GM10248 (cell line): ENCODE measurements at regions not wholly inside any gene's neighbourhood (a gene's known extent, or its start where the extent isn't known, plus 50 kb on each side); places are given as distances from the start of the nearest gene placed in this dataset.

ENCODE experiments used
- CTCF ChIA-PET: fragments of 300-600 bp; sonication (Branson Sonifier 250); formaldehyde crosslinking; extraction: SDS; loops from one replicate; lab custom pipeline; 2021; ENCODE audit warnings: antibody characterized with exemption; lab: Yijun Ruan, JAX
- POLR2A ChIA-PET: fragments of 350-650 bp; sonication (Branson Sonifier 250); formaldehyde crosslinking; extraction: SDS; loops from one replicate; lab custom pipeline; 2020; ENCODE audit warnings: antibody characterized with exemption; lab: Yijun Ruan, JAX
- DNase-seq: peaks from one replicate; pipeline ENCODE4 v3.0.0; 2012; ENCODE audit errors: extremely low spot score
- TF ChIP-seq, protein P1 (sequence below): IDR thresholded peaks from 2 replicates; pipeline ENCODE4 v1.5.1; 2012; ENCODE audit warnings: mild to moderate bottlenecking, low read depth; ENCODE audit errors: extremely low read depth, missing control alignments, control extremely low read depth

DNA sequence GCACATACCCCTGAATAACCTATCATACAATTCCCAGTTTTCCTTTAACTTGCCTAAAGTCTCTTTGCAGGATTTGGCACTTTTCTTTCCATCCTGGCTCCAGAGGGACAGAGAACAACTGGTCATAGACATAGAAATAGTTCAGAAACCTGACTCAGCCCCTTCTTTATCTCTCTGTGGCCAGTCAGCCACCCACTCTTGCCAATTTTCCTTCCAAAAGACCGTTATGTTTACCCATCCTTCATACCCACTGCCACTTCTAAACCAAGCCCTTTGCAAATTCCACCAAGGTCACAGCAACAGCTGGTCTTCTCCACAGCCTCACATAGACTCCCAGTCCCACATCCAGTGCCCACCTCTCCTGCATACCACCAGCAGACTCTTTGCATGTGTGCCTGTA is 127.2 kb upstream of the FGGY start:
- CTCF ChIA-PET = no interaction called here
- TF ChIP-seq, protein P1, sequence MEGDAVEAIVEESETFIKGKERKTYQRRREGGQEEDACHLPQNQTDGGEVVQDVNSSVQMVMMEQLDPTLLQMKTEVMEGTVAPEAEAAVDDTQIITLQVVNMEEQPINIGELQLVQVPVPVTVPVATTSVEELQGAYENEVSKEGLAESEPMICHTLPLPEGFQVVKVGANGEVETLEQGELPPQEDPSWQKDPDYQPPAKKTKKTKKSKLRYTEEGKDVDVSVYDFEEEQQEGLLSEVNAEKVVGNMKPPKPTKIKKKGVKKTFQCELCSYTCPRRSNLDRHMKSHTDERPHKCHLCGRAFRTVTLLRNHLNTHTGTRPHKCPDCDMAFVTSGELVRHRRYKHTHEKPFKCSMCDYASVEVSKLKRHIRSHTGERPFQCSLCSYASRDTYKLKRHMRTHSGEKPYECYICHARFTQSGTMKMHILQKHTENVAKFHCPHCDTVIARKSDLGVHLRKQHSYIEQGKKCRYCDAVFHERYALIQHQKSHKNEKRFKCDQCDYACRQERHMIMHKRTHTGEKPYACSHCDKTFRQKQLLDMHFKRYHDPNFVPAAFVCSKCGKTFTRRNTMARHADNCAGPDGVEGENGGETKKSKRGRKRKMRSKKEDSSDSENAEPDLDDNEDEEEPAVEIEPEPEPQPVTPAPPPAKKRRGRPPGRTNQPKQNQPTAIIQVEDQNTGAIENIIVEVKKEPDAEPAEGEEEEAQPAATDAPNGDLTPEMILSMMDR = no peak
- POLR2A ChIA-PET = no interaction called here
- DNase-seq = no peak

DNA sequence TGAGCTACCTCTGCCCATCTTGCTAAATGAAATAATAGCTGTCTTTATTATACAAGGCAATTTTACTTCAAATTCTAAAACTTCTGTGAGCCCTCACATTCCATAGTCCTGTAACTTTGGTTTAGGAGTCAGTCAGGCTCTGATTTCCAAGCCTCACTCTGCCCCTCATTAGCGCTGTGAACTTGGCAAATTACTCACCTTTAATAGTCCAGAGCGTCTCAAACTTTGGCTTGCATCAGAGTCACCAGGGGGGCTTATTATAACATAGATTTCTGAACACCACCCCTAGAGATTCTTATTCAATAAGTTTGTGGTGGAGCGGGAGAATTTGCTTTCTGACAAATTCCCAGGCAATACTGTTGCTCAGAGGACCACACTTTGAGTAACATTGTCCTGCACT is 126.2 kb upstream of the FGGY start:
- POLR2A ChIA-PET = no interaction called here
- CTCF ChIA-PET = interaction anchor here (1.5 kb wide), 1 partner anchor 588 kb away, joined by 3 read pairs; no protein-coding TSS in a partner anchor
- TF ChIP-seq, protein P1 = no peak
- no peak for DNase-seq

DNA sequence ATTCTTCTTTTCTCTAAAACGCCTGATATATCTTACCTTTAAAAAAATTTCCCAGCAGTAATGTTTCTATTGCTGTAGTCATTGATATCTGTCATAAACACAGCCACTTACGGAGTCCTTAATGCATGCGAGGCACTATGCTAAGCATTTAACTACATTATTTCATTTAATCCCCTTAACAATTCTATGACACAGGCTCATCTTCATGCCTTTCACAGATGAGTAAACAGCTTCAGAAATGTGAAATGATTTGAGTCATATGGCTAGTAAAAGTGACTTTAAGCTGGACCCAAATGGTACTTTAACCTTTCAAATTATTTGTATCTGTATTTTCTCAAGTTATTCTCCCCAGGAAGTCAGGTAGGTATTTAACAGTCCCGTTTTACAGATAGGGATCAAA is 125.1 kb upstream of the FGGY start:
- TF ChIP-seq, protein P1 = no peak
- POLR2A ChIA-PET = no interaction called here
- CTCF ChIA-PET = interaction anchor here (1.0 to 1.5 kb wide), 2 partner anchors 12 to 587 kb away, joined by 3 read pairs; no protein-coding TSS in a partner anchor
- no peak for DNase-seq

DNA sequence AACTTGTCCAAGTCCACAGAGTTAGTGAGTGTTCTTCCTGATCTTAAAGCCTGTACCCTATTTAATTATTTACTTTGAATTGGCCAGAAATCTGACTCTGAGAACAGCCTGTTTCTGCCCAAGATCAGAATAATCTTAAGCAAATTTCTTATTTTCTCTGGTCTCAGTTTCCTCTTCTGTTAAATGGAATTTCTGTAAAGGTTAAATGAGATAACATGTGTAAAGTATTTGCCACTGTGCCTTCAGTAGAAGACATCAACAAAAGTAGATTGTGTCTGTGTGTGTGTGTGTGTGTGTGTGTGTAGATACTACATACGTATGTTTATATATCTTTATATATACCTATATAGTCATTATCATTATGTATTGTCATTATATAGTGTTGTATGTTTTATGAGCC is 124.2 kb upstream of the FGGY start:
- TF ChIP-seq, protein P1 = no peak
- CTCF ChIA-PET = no interaction called here
- POLR2A ChIA-PET = no interaction called here
- DNase-seq = no peak

DNA sequence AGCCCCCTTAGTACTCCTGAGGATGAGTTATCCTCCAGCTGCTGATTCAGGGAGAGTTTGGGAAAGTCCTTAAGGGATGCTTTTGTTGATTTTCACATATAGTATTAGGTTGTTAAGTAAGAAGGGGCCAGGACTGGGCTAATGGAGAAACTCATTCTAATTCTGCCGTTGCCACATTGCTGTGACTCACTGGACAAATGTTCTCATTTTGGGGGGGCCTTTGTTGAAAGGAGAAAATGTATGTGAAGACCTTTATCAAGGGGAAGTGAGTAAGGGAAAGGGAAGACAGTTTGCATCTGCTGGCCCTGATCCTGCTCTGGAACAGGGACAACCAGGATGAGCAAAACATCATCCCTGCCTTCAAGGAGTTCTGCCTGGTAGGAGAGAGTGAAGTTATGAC is 123.2 kb upstream of the FGGY start:
- no peak for DNase-seq
- TF ChIP-seq, protein P1 = no peak
- ChIA-PET CTCF (no interaction called here), POLR2A (no interaction called here)

DNA sequence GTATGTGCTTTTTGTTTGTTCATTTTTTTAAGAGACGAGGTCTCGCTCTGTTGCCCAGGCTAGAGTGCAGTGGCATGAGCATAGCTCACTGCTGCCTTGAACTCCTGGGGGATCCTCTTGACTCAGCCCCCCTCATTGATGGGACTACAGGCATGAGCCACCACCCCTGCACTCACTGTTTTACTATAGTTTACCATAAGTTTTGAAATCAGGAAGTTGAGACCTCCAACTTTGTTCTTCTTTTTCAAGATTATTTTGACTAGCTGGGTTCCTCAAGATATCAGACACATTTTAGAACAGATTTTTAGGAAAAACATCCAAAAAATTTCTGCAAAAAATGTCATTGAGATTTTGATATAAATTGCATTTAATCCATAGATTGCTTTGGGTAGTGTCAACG is 120.4 kb upstream of the FGGY start:
- DNase-seq = no peak
- TF ChIP-seq, protein P1 = no peak
- ChIA-PET CTCF (no interaction called here), POLR2A (no interaction called here)

DNA sequence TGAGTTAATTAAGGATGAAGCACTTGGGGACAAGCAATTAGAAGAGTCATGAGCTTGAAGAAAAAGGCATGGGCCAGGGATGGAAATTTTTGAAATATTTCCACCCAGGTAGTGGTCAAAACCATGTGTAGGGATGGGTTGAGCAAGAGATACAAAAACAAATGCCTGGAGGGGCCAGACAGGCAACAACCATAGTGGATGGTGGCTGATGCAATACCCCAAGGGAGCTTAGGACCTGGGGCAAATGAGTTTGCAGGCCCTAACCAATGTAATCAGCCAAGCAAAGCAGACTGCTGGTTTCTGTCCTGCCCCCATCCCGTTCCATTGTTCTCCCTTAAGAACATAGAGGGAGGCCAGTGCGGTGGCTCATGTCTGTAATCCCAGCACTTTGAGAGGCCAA is 119.1 kb upstream of the FGGY start:
- TF ChIP-seq, protein P1 = no peak
- CTCF ChIA-PET = interaction anchor here (1.0 kb wide), 1 partner anchor 522 kb away, joined by 3 read pairs; no protein-coding TSS in a partner anchor

More for the DNA sequence above, 119.1 kb upstream of the FGGY start:
- POLR2A ChIA-PET = no interaction called here
- DNase-seq = no peak
